HepG2 (cell line): ENCODE measurements at regions not wholly inside any gene's neighbourhood (a gene's known extent, or its start where the extent isn't known, plus 50 kb on each side); places are given as distances from the start of the nearest gene placed in this dataset.
A peak's percentile ranks its signal among the peaks of the same experiment; 100 is the strongest.

Experiments
- BATF2 ChIP-seq: sonication (generic); formaldehyde crosslinking; IDR thresholded peaks from 2 replicates; pipeline ENCODE4 v1.8.0; 2022; ENCODE audit warnings: mild to moderate bottlenecking, missing genetic modification reagents, moderate library complexity
- CAMTA2 ChIP-seq: sonication (generic); formaldehyde crosslinking; IDR thresholded peaks from 2 replicates; pipeline ENCODE4 v1.4.0; 2020; ENCODE audit warnings: mild to moderate bottlenecking, missing genetic modification reagents, borderline replicate concordance
- CENPT ChIP-seq: sonication (generic); formaldehyde crosslinking; IDR thresholded peaks from 2 replicates; pipeline ENCODE4 v1.8.0; 2022; ENCODE audit warnings: low read depth, mild to moderate bottlenecking, moderate library complexity, missing genetic modification reagents
- CREB1 ChIP-seq, 2 experiments: fragments of 450-650 bp in 1 of 2; IDR thresholded peaks; 2 replicates each; pipeline ENCODE4 v1.6.1; 2016 to 2017; ENCODE audit warnings: control low read depth in 1 of 2, mild to moderate bottlenecking in 1 of 2, missing compliant biosample characterization in 1 of 2, missing genetic modification characterization in 1 of 2
- CREM ChIP-seq, 2 experiments: sonication (generic) in 1 of 2; formaldehyde crosslinking in 1 of 2; IDR thresholded peaks; 2 replicates each; pipeline versions ENCODE4 v1.4.0 to v1.6.1; 2016 to 2020; ENCODE audit warnings: antibody characterized with exemption in 1 of 2, mild to moderate bottlenecking in 1 of 2, missing genetic modification reagents in 1 of 2
- KAT7 ChIP-seq: IDR thresholded peaks from 2 replicates; pipeline ENCODE4 v1.6.1; 2018; ENCODE audit warnings: borderline replicate concordance, missing compliant biosample characterization
- KDM1A ChIP-seq: IDR thresholded peaks from 2 replicates; pipeline ENCODE4 v1.6.1; 2016; ENCODE audit warnings: missing compliant biosample characterization
- MTF1 ChIP-seq: sonication (generic); formaldehyde crosslinking; IDR thresholded peaks from 2 replicates; pipeline ENCODE4 v1.5.0; 2020; ENCODE audit warnings: missing genetic modification reagents
- MXD1 ChIP-seq: sonication (generic); formaldehyde crosslinking; IDR thresholded peaks from 2 replicates; pipeline ENCODE4 v1.4.0; 2020; ENCODE audit warnings: mild to moderate bottlenecking, missing genetic modification reagents
- NCOA5 ChIP-seq: sonication (generic); formaldehyde crosslinking; IDR thresholded peaks from 2 replicates; pipeline ENCODE4 v1.4.0; 2020; ENCODE audit warnings: missing genetic modification reagents
- NFYB ChIP-seq: sonication (generic); formaldehyde crosslinking; IDR thresholded peaks from 2 replicates; pipeline ENCODE4 v1.4.0; 2020; ENCODE audit warnings: missing genetic modification reagents
- PHB2 ChIP-seq: fragments of 450-650 bp; IDR thresholded peaks from 2 replicates; pipeline ENCODE4 v1.6.1; 2018; ENCODE audit not compliant: partially characterized antibody
- PTBP1 ChIP-seq: fragments of 200-400 bp; formaldehyde crosslinking; IDR thresholded peaks from 2 replicates; pipeline ENCODE4 v1.6.1; 2018; ENCODE audit warnings: low read length, low read depth; ENCODE audit not compliant: poor library complexity, severe bottlenecking
- RORA ChIP-seq: sonication (generic); formaldehyde crosslinking; IDR thresholded peaks from 2 replicates; pipeline ENCODE4 v1.5.0; 2020; ENCODE audit warnings: mild to moderate bottlenecking, missing genetic modification reagents, moderate library complexity
- SCMH1 ChIP-seq: sonication (generic); formaldehyde crosslinking; IDR thresholded peaks from 2 replicates; pipeline ENCODE4 v1.9.0; 2021; ENCODE audit warnings: missing genetic modification reagents, mild to moderate bottlenecking, borderline replicate concordance
- SNAI1 ChIP-seq: sonication (generic); formaldehyde crosslinking; IDR thresholded peaks from 2 replicates; pipeline ENCODE4 v1.5.0; 2020; ENCODE audit warnings: mild to moderate bottlenecking, missing genetic modification reagents, borderline replicate concordance
- SRSF1 ChIP-seq: fragments of 200-400 bp; formaldehyde crosslinking; optimal IDR thresholded peaks from 2 replicates; pipeline ENCODE3; 2017; ENCODE audit warnings: mild to moderate bottlenecking, low read depth, low read length, moderate library complexity
- ZBTB37 ChIP-seq: sonication (generic); formaldehyde crosslinking; IDR thresholded peaks from 2 replicates; pipeline ENCODE4 v1.4.0; 2020; ENCODE audit warnings: mild to moderate bottlenecking, missing genetic modification reagents
- ZFP62 ChIP-seq: sonication (generic); formaldehyde crosslinking; IDR thresholded peaks from 2 replicates; pipeline ENCODE4 v1.4.0; 2020; ENCODE audit warnings: missing genetic modification reagents
- ZNF383 ChIP-seq: sonication (generic); formaldehyde crosslinking; IDR thresholded peaks from 2 replicates; pipeline ENCODE4 v1.4.0; 2020; ENCODE audit warnings: missing genetic modification reagents, mild to moderate bottlenecking, borderline replicate concordance
- ZNF431 ChIP-seq: sonication (generic); formaldehyde crosslinking; IDR thresholded peaks from 2 replicates; pipeline ENCODE4 v1.9.0; 2022; ENCODE audit warnings: missing genetic modification reagents, low read depth, mild to moderate bottlenecking, borderline replicate concordance
- ZNF543 ChIP-seq: sonication (generic); formaldehyde crosslinking; IDR thresholded peaks from 2 replicates; pipeline ENCODE4 v1.4.0; 2020; ENCODE audit warnings: mild to moderate bottlenecking, missing genetic modification reagents
- ZNF567 ChIP-seq: sonication (generic); formaldehyde crosslinking; IDR thresholded peaks from 2 replicates; pipeline ENCODE4 v1.8.1; 2023; ENCODE audit warnings: mild to moderate bottlenecking, missing genetic modification reagents, borderline replicate concordance
- ZNF710 ChIP-seq: sonication (generic); formaldehyde crosslinking; IDR thresholded peaks from 2 replicates; pipeline ENCODE4 v1.5.0; 2020; ENCODE audit warnings: mild to moderate bottlenecking, missing genetic modification reagents, borderline replicate concordance
- ZNF747 ChIP-seq: sonication (generic); formaldehyde crosslinking; IDR thresholded peaks from 2 replicates; pipeline ENCODE4 v1.8.1; 2023; ENCODE audit warnings: missing genetic modification reagents, mild to moderate bottlenecking, borderline replicate concordance
- ZNF816 ChIP-seq: sonication (generic); formaldehyde crosslinking; IDR thresholded peaks from 2 replicates; pipeline ENCODE4 v1.8.0; 2022; ENCODE audit warnings: missing genetic modification reagents, mild to moderate bottlenecking, borderline replicate concordance

GRCh38 chr6:137357263-137357947 is 136.8 kb downstream of the OLIG3 start (continued):
- TF ChIP-seq NFYB (CRISPR knock-in tag) (peak; percentile 76), ZFP62 (CRISPR knock-in tag) (no peak), RORA (CRISPR knock-in tag) (no peak), KAT7 (peak; percentile 94), CAMTA2 (no peak), ZBTB37 (CRISPR knock-in tag) (no peak), BATF2 (no peak), ZNF567 (CRISPR knock-in tag) (no peak), SCMH1 (no peak), ZNF747 (CRISPR knock-in tag) (peak; percentile 91; the same call in 1 of the 2 replicates), PTBP1 (no peak), MXD1 (CRISPR knock-in tag) (no peak), ZNF816 (CRISPR knock-in tag) (no peak), ZNF431 (CRISPR knock-in tag) (peak; percentile 95; the same call in 1 of the 2 replicates), SNAI1 (CRISPR knock-in tag) (no peak), ZNF383 (CRISPR knock-in tag) (peak; percentile 42; the same call in 1 of the 2 replicates), CREB1 (IDR thresholded peaks at IDR 0.05) (peak; percentile 86), CREB1 (CRISPR knock-in tag; IDR thresholded peaks at IDR 0.05) (peak; percentile 94), CENPT (no peak), PHB2 (no peak), ZNF543 (CRISPR knock-in tag) (peak; percentile 92), CREM (IDR thresholded peaks at IDR 0.05) (peak; percentile 95), CREM (CRISPR knock-in tag; IDR thresholded peaks at IDR 0.05) (no peak), SRSF1 (no peak), MTF1 (CRISPR knock-in tag) (no peak), ZNF710 (peak; percentile 69; the same call in 1 of the 2 replicates), KDM1A (CRISPR knock-in tag) (0 out of 2 replicates have a peak, but pooled peaks have one; percentile 42), NCOA5 (CRISPR knock-in tag) (no peak)
